ENCODE measurements at regions not wholly inside any gene's neighbourhood (a gene's known extent, or its start where the extent isn't known, plus 50 kb on each side); places are given as distances from the start of the nearest gene placed in this dataset.
A peak's percentile ranks its signal among the peaks of the same experiment; 100 is the strongest.

GRCh38 chr15:69805248-69805953 is 292.3 kb downstream of the TLE3 start:
- no TSS peak for BruUV-seq (replicated peaks)
- H3K27ac ChIP-seq (ENCODE audit: low read depth, low read length, poor library complexity, severe bottlenecking), result no peak overlapping the region
- no peak for TF ChIP-seq CTCF (conservative IDR thresholded peaks at IDR 0.05; ENCODE audit: low read length)
- no peak for TF ChIP-seq EZH2phosphoT487 (IDR thresholded peaks at IDR 0.05; ENCODE audit: borderline replicate concordance, low read depth, low read length)
- ChIA-PET POLR2A (no interaction called here), CTCF (ENCODE audit: unreplicated experiment) (no interaction called here)
- H3K4me2 ChIP-seq (ENCODE audit: low read length), result no peak overlapping the region
- peaks cover 13% of the 10 kb centered on the region for H3K4me1 ChIP-seq (ENCODE audit: insufficient read depth, low read length, poor library complexity, severe bottlenecking)
- no peak for DNase-seq (ENCODE audit: low spot score)
- H4K20me1 ChIP-seq (ENCODE audit: insufficient read depth, low read length), result no peaks in the 10 kb centered on the region
- no peaks in the 10 kb centered on the region for H3K9me3 ChIP-seq (ENCODE audit: low read length)
- H3K4me3 ChIP-seq (ENCODE audit: low read depth, low read length, poor library complexity, severe bottlenecking), result no peak overlapping the region
- H3K36me3 ChIP-seq (ENCODE audit: insufficient read depth, low read length), result no peaks in the 10 kb centered on the region
- H3K79me2 ChIP-seq (ENCODE audit: insufficient read depth, low read depth, low read length), result no peaks in the 10 kb centered on the region
- H3K9me2 ChIP-seq (ENCODE audit: insufficient read depth, low read length), result no peaks in the 10 kb centered on the region
- no peak overlapping the region for H2AFZ ChIP-seq (ENCODE audit: low read length)
- intact Hi-C loops (cut with micrococcal nuclease; ENCODE audit: unreplicated experiment), result no loop called here

GRCh38 chr15:69806287-69806915 is 291.3 kb downstream of the TLE3 start:
- ChIA-PET POLR2A (no interaction called here), CTCF (ENCODE audit: unreplicated experiment) (no interaction called here)
- BruUV-seq (replicated peaks), result no TSS peak
- DNase-seq (ENCODE audit: low spot score), result peak; percentile 69
- no peaks in the 10 kb centered on the region for H3K36me3 ChIP-seq (ENCODE audit: insufficient read depth, low read length)
- peak; percentile 72 for TF ChIP-seq CTCF (conservative IDR thresholded peaks at IDR 0.05; ENCODE audit: low read length)
- no peak for TF ChIP-seq EZH2phosphoT487 (IDR thresholded peaks at IDR 0.05; ENCODE audit: borderline replicate concordance, low read depth, low read length)
- H3K9me3 ChIP-seq (ENCODE audit: low read length), result no peaks in the 10 kb centered on the region
- H3K4me2 ChIP-seq (ENCODE audit: low read length), result peak overlapping the region; percentile 12
- H3K4me1 ChIP-seq (ENCODE audit: insufficient read depth, low read length, poor library complexity, severe bottlenecking), result peaks cover 13% of the 10 kb centered on the region
- H3K9me2 ChIP-seq (ENCODE audit: insufficient read depth, low read length), result no peaks in the 10 kb centered on the region
- intact Hi-C loops (cut with micrococcal nuclease; ENCODE audit: unreplicated experiment), result no loop called here
- no peak overlapping the region for H3K27ac ChIP-seq (ENCODE audit: low read depth, low read length, poor library complexity, severe bottlenecking)
- no peaks in the 10 kb centered on the region for H4K20me1 ChIP-seq (ENCODE audit: insufficient read depth, low read length)
- no peak overlapping the region for H3K4me3 ChIP-seq (ENCODE audit: low read depth, low read length, poor library complexity, severe bottlenecking)
- no peak overlapping the region for H2AFZ ChIP-seq (ENCODE audit: low read length)
- no peaks in the 10 kb centered on the region for H3K79me2 ChIP-seq (ENCODE audit: insufficient read depth, low read depth, low read length)

GRCh38 chr15:69807721-69808120 is 290.0 kb downstream of the TLE3 start:
- ChIA-PET POLR2A (no interaction called here), CTCF (ENCODE audit: unreplicated experiment) (no interaction called here)
- no peak overlapping the region for H3K27ac ChIP-seq (ENCODE audit: low read depth, low read length, poor library complexity, severe bottlenecking)
- H3K9me3 ChIP-seq (ENCODE audit: low read length), result no peaks in the 10 kb centered on the region
- H4K20me1 ChIP-seq (ENCODE audit: insufficient read depth, low read length), result no peaks in the 10 kb centered on the region
- H3K4me3 ChIP-seq (ENCODE audit: low read depth, low read length, poor library complexity, severe bottlenecking), result no peak overlapping the region
- H3K79me2 ChIP-seq (ENCODE audit: insufficient read depth, low read depth, low read length), result no peaks in the 10 kb centered on the region
- intact Hi-C loops (cut with micrococcal nuclease; ENCODE audit: unreplicated experiment), result no loop called here
- no peak for DNase-seq (ENCODE audit: low spot score)
- no TSS peak for BruUV-seq (replicated peaks)
- H2AFZ ChIP-seq (ENCODE audit: low read length), result no peak overlapping the region
- TF ChIP-seq CTCF (conservative IDR thresholded peaks at IDR 0.05; ENCODE audit: low read length), result no peak
- H3K9me2 ChIP-seq (ENCODE audit: insufficient read depth, low read length), result no peaks in the 10 kb centered on the region
- peaks cover 13% of the 10 kb centered on the region for H3K4me1 ChIP-seq (ENCODE audit: insufficient read depth, low read length, poor library complexity, severe bottlenecking)
- H3K4me2 ChIP-seq (ENCODE audit: low read length), result no peak overlapping the region
- no peaks in the 10 kb centered on the region for H3K36me3 ChIP-seq (ENCODE audit: insufficient read depth, low read length)
